Heart right ventricle (tissue), 16 donors: ENCODE measurements at regions not wholly inside any gene's neighbourhood (a gene's known extent, or its start where the extent isn't known, plus 50 kb on each side); places are given as distances from the start of the nearest gene placed in this dataset.

Experiments used
- ATAC-seq, 8 donors: fragments of 200-7000 bp; cut with Tn5 transposase; one replicate each; pipeline ENCODE4 v1.9.1; 2020; ENCODE audit warnings: mild to moderate bottlenecking in 8 of 8, moderate library complexity in 8 of 8, moderate number of reproducible peaks in 1 of 8
- DNase-seq, 2 donors: peaks; one replicate each; pipeline ENCODE4 v3.0.0-alpha.2; 2020
- H3K27ac ChIP-seq, 10 donors: fragments of 200-600 bp; sonication (generic) in 2 of 10; one replicate each; pipeline versions ENCODE4 v1.5.0 to v1.8.0; 2020 to 2022; ENCODE audit warnings: mild to moderate bottlenecking in 3 of 10
- H3K27me3 ChIP-seq, 7 donors: fragments of 200-600 bp; one replicate each; pipeline ENCODE4 v1.8.0; 2021 to 2022; ENCODE audit warnings: mild to moderate bottlenecking in 2 of 7
- H3K36me3 ChIP-seq, 9 donors: fragments of 200-600 bp; sonication (generic) in 1 of 9; one replicate each; pipeline versions ENCODE4 v1.5.0 to v1.8.0; 2020 to 2022; ENCODE audit warnings: mild to moderate bottlenecking in 2 of 9
- H3K4me1 ChIP-seq, 9 donors: fragments of 200-600 bp; sonication (generic) in 1 of 9; one replicate each; pipeline versions ENCODE4 v1.5.0 to v1.8.0; 2020 to 2022; ENCODE audit warnings: mild to moderate bottlenecking in 4 of 9
- H3K4me3 ChIP-seq, 10 donors: fragments of 200-600 bp; sonication (generic) in 2 of 10; one replicate each; pipeline versions ENCODE4 v1.5.0 to v1.8.0; 2020 to 2022; ENCODE audit warnings: mild to moderate bottlenecking in 7 of 10, moderate library complexity in 2 of 10
- H3K9me3 ChIP-seq, 11 donors: fragments of 200-600 bp in 10 of 11; sonication (generic) in 2 of 11; one replicate each; pipeline versions ENCODE4 v1.5.0 to v1.8.0; 2013 to 2022; ENCODE audit warnings: mild to moderate bottlenecking in 2 of 11, control low read depth in 1 of 11, moderate library complexity in 1 of 11
- WGBS, 2 donors: extraction: QIAGEN DNeasy Blood & Tissue Kit; methylation state at CpG; one replicate each; pipeline ENCODE4 v1.1.7; 2013; ENCODE audit warnings: inconsistent platforms in 1 of 2; 5-methylcytosine and 5-hydroxymethylcytosine counted together
- intact Hi-C, 10 donors: fragments of 100-400 bp; cut with DNase I; formaldehyde crosslinking; loops; one replicate each; pipeline versions ENCODE4 v1.11.1 to v1.14.2; 2022
- TF ChIP-seq, protein P1 (sequence below), 9 donors: fragments of 200-600 bp; sonication (generic) in 2 of 9; IDR thresholded peaks; one replicate each; pipeline versions ENCODE4 v1.5.0 to v1.8.0; 2021 to 2022; ENCODE audit warnings: antibody characterized with exemption in 9 of 9, mild to moderate bottlenecking in 5 of 9, moderate library complexity in 1 of 9
- donor health status: Arrhythmogenic right ventricular cardiomyopathy.
- donor health status: ischemic (EF 13 %, LVEDD 7.1; RV severe dilation, severe dysfunction).
- donor health status: healthy with polysubstance abuse.
- donor health status: DM: no; HTN: yes; CAD: no.
- donor health status: DM: no; HTN: no; CAD: no.
- donor health status: ischemic (EF 25% LVEDD 6.9; RV normal size, moderate dysfunction).
- donor health status: ischemic (EF 25% LVEDD 5.7; RV mildly dilated, moderate dysfunction).
- donor health status: healthy.
- donor health status: DM: yes; HTN: yes; CAD: no.
- donor health status: Ischemic cardiomyopathy.
- donor health status: ischemic (EF 35%, LVEDD 5.7; RV mildly dilated, moderate dysfunction).
- donor health status: nonischemic (EF 11% LVEDD 7.7; RV severe dilation, severe dysfunction).
- donor health status: DM: yes; HTN: yes; CAD: no.
- donor health status: PGD.
- donor health status: ischemic (EF 29% LVEDD 5.4; RV normal size, mild dysfunction).
- donor health status: nonischemic (EF 23%, LVEDD 6.1; RV moderate dilation, normal function).

DNA sequence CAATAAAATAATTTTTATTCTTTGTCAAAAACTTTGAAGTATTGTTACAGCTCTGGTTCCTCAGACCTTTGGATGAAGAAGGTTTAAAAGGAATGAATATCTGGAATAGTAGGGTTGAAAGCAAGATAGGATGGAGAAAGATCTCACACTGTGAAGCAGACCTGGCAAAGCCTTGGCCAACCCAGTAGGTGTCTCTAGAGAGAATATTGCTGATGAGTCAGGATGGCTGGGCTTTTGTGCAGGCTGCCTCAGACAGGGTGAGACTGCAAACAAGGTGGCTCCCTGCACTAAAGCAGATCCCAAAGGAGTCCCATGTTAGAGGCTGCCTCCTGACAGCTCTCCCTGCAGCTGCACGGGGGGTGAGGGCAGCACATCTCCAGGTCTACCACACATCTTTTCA, 226.0 kb upstream of the ITGA4 start:
- WGBS, 2 donors = 93 to 100% methylated on average over 1 of the region's 1 CpG
- H3K4me1 ChIP-seq = no peaks in the 10 kb centered on the region
- TF ChIP-seq, protein P1, sequence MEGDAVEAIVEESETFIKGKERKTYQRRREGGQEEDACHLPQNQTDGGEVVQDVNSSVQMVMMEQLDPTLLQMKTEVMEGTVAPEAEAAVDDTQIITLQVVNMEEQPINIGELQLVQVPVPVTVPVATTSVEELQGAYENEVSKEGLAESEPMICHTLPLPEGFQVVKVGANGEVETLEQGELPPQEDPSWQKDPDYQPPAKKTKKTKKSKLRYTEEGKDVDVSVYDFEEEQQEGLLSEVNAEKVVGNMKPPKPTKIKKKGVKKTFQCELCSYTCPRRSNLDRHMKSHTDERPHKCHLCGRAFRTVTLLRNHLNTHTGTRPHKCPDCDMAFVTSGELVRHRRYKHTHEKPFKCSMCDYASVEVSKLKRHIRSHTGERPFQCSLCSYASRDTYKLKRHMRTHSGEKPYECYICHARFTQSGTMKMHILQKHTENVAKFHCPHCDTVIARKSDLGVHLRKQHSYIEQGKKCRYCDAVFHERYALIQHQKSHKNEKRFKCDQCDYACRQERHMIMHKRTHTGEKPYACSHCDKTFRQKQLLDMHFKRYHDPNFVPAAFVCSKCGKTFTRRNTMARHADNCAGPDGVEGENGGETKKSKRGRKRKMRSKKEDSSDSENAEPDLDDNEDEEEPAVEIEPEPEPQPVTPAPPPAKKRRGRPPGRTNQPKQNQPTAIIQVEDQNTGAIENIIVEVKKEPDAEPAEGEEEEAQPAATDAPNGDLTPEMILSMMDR (IDR thresholded peaks at IDR 0.05) = no peak
- H3K27ac ChIP-seq = no peak overlapping the region
- H3K4me3 ChIP-seq = no peak overlapping the region
- no peaks in the 10 kb centered on the region for H3K27me3 ChIP-seq
- DNase-seq (no peak), ATAC-seq (no peak)
- no peaks in the 10 kb centered on the region for H3K36me3 ChIP-seq
- intact Hi-C loops = no loop called here
- H3K9me3 ChIP-seq = no peaks in the 10 kb centered on the region

DNA sequence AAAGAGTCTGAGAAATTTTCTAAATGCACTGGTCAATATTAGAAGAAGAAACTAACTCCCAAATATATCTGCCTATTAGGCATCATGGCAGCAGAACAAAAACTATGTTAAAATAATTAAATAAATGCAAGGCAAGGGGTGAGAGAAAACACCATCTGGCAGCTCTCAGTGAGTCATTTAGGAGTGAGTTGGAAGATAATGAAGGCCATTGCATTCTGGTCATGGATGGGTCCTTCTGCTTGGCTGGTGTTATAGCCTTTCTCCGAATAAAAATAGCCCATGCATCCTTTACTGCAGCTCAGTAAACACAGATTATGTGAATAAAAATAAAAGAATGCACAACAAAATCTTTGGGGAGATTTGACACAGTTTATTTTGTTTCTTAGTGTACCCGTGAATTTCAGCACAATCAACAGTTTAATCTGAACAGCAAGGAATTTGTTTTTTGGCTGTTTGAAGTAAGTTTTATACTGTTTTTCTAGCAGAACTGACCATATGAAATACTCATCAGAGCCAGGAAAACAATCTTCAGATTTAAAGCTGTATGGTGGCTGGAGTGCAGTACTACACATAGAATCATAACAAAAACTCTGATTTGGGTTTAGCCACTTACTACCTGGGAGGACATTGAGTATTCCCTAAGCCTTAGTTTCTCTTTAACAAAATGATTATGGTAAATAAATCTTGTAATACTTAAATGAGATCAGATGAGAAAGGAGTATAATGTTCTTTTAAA, 225.1 kb upstream of the ITGA4 start:
- H3K9me3 ChIP-seq = no peaks in the 10 kb centered on the region
- intact Hi-C loops = no loop called here
- WGBS, 2 donors = 48 to 63% methylated on average over 2 of the region's 2 CpGs
- no peak overlapping the region for H3K27ac ChIP-seq
- H3K4me1 ChIP-seq = no peaks in the 10 kb centered on the region
- no peaks in the 10 kb centered on the region for H3K27me3 ChIP-seq
- no peak for ATAC-seq
- no peak overlapping the region for H3K4me3 ChIP-seq
- H3K36me3 ChIP-seq = no peaks in the 10 kb centered on the region
- TF ChIP-seq, protein P1 (IDR thresholded peaks at IDR 0.05) = no peak
- no peak for DNase-seq

DNA sequence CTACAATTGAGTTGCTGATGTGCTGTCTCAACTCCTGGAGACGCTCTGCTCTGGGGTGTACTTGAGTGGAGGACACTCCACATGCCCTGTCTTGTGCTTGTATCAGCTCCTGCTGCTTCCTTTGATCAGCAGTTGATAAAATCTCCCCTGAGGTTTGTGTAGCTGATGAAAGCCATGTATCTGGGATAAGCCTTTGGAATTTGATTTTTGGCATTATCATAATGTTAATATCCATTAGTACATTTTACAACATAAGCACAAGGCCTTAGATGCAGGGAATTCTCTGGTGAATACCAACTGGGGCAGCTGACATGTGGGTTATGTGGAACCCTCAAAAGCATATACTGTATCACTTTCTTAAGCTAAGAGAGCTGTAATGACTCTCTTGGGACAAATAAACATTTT, 222.7 kb upstream of the ITGA4 start:
- Histone ChIP-seq H3K27me3 (no peaks in the 10 kb centered on the region), H3K36me3 (no peaks in the 10 kb centered on the region), H3K27ac (no peak overlapping the region), H3K9me3 (no peaks in the 10 kb centered on the region), H3K4me3 (no peak overlapping the region), H3K4me1 (peaks cover 0 to 6% (median 0%) of the 10 kb centered on the region in 9 donors)
- WGBS, 2 donors = 66 to 71% methylated on average over 1 of the region's 1 CpG
- no peak for DNase-seq
- intact Hi-C loops = no loop called here
- TF ChIP-seq, protein P1 (IDR thresholded peaks at IDR 0.05) = no peak
- ATAC-seq = no peak

DNA sequence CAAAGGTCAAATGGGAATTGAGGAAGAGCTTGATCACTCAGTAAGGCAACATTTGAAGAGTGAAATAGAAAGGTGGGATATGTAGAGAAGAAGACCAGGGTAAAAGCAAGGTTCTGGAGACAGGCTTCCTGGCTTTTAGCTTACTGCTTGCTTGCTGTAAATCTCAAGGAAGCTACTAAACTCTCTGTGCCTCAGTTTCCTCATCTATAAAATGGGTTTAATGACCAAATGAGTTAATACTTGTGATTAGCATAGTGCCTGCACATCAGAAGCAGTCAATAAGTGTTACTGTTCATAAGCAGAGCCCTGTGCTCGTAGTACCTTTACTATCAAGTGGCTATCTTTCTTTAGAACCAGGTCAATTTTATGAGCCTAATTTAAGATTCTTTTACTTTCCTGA, 222.2 kb upstream of the ITGA4 start:
- ATAC-seq (no peak), DNase-seq (no peak)
- H3K4me1 ChIP-seq = peaks cover 0 to 6% (median 0%) of the 10 kb centered on the region in 9 donors
- intact Hi-C loops = no loop called here
- no peaks in the 10 kb centered on the region for H3K36me3 ChIP-seq
- H3K27ac ChIP-seq = no peak overlapping the region
- TF ChIP-seq, protein P1 (IDR thresholded peaks at IDR 0.05) = no peak
- H3K27me3 ChIP-seq = no peaks in the 10 kb centered on the region
- H3K9me3 ChIP-seq = no peaks in the 10 kb centered on the region
- WGBS, 2 donors = 78 to 91% methylated on average over 1 of the region's 1 CpG
- no peak overlapping the region for H3K4me3 ChIP-seq
